ENCODE measurements at regions not wholly inside any gene's neighbourhood (a gene's known extent, or its start where the extent isn't known, plus 50 kb on each side); places are given as distances from the start of the nearest gene placed in this dataset.

- no peaks in the 10 kb centered on the region for H3K4me1 Mint-ChIP-seq
- DNase-seq: no peak
- TF ChIP-seq CTCF (conservative IDR thresholded peaks at IDR 0.05): no peak
These were observed 180.4 kb upstream of the ITGA1 start for GRCh38 chr5:52607227-52607824.

GRCh38 chr5:52620315-52620714 is 167.4 kb upstream of the ITGA1 start:
- Histone ChIP-seq H3K36me3 (ENCODE audit: control insufficient read depth, insufficient read depth, low read length) (no peaks in the 10 kb centered on the region), H3K27ac (ENCODE audit: low read depth, low read length) (no peak overlapping the region), H3K27me3 (ENCODE audit: control insufficient read depth, insufficient read depth, low read length, poor library complexity, severe bottlenecking) (no peaks in the 10 kb centered on the region), H3K9me3 (ENCODE audit: control insufficient read depth, low read length) (no peaks in the 10 kb centered on the region), H3K9ac (ENCODE audit: extremely low read depth, low read length, poor library complexity, severe bottlenecking) (no peak overlapping the region), H3K4me1 (ENCODE audit: control insufficient read depth, insufficient read depth, low read length) (no peaks in the 10 kb centered on the region), H3K4me3 (ENCODE audit: low read length) (no peak overlapping the region)
- Mint-ChIP-seq H3K27me3 (ENCODE audit: insufficient read depth) (no peaks in the 10 kb centered on the region), H3K4me3 (no peak overlapping the region), H3K27ac (no peak overlapping the region), H3K9me3 (no peaks in the 10 kb centered on the region), H3K4me1 (no peaks in the 10 kb centered on the region), H3K36me3 (ENCODE audit: low read depth) (no peaks in the 10 kb centered on the region)
- TF ChIP-seq CTCF (conservative IDR thresholded peaks at IDR 0.05): no peak
- WGBS, 2 experiments (ENCODE audit: insufficient coverage in 1 of 2, insufficient read length in 1 of 2): 88% methylated on average over 3 of the region's 3 CpGs; no CpG with 5 or more reads in 1 of the 2 experiments
- DNase-seq: no peak

More at GRCh38 chr5:52607227-52607824, 180.4 kb upstream of the ITGA1 start:
- H3K27me3 ChIP-seq (ENCODE audit: control insufficient read depth, insufficient read depth, low read length, poor library complexity, severe bottlenecking): no peaks in the 10 kb centered on the region
- no peak overlapping the region for H3K27ac Mint-ChIP-seq
- H3K27me3 Mint-ChIP-seq (ENCODE audit: insufficient read depth): no peaks in the 10 kb centered on the region
- H3K9ac ChIP-seq (ENCODE audit: extremely low read depth, low read length, poor library complexity, severe bottlenecking): no peak overlapping the region
- H3K4me3 Mint-ChIP-seq: no peak overlapping the region
- no peaks in the 10 kb centered on the region for H3K4me1 ChIP-seq (ENCODE audit: control insufficient read depth, insufficient read depth, low read length)
- no peak overlapping the region for H3K4me3 ChIP-seq (ENCODE audit: low read length)
- no peak overlapping the region for H3K27ac ChIP-seq (ENCODE audit: low read depth, low read length)
- no peaks in the 10 kb centered on the region for H3K9me3 Mint-ChIP-seq
- H3K9me3 ChIP-seq (ENCODE audit: control insufficient read depth, low read length): no peaks in the 10 kb centered on the region
- no peaks in the 10 kb centered on the region for H3K36me3 Mint-ChIP-seq (ENCODE audit: low read depth)
- no peaks in the 10 kb centered on the region for H3K36me3 ChIP-seq (ENCODE audit: control insufficient read depth, insufficient read depth, low read length)

GRCh38 chr5:52623291-52623690 is 164.4 kb upstream of the ITGA1 start:
- Histone ChIP-seq H3K27me3 (ENCODE audit: control insufficient read depth, insufficient read depth, low read length, poor library complexity, severe bottlenecking) (no peaks in the 10 kb centered on the region), H3K4me1 (ENCODE audit: control insufficient read depth, insufficient read depth, low read length) (no peaks in the 10 kb centered on the region), H3K9me3 (ENCODE audit: control insufficient read depth, low read length) (no peaks in the 10 kb centered on the region), H3K9ac (ENCODE audit: extremely low read depth, low read length, poor library complexity, severe bottlenecking) (no peak overlapping the region), H3K4me3 (ENCODE audit: low read length) (no peak overlapping the region), H3K36me3 (ENCODE audit: control insufficient read depth, insufficient read depth, low read length) (no peaks in the 10 kb centered on the region), H3K27ac (ENCODE audit: low read depth, low read length) (no peak overlapping the region)
- H3K27ac Mint-ChIP-seq: no peak overlapping the region
- WGBS, 2 experiments (ENCODE audit: insufficient coverage in 1 of 2, insufficient read length in 1 of 2): 0 to 63% methylated on average over 1 to 3 of the region's 4 CpGs
- H3K27me3 Mint-ChIP-seq (ENCODE audit: insufficient read depth): no peaks in the 10 kb centered on the region
- no peaks in the 10 kb centered on the region for H3K4me1 Mint-ChIP-seq
- no peaks in the 10 kb centered on the region for H3K9me3 Mint-ChIP-seq
- TF ChIP-seq CTCF (conservative IDR thresholded peaks at IDR 0.05): no peak
- H3K36me3 Mint-ChIP-seq (ENCODE audit: low read depth): no peaks in the 10 kb centered on the region
- H3K4me3 Mint-ChIP-seq: no peak overlapping the region
- DNase-seq: no peak
